GM12865 (cell line): ENCODE measurements at regions not wholly inside any gene's neighbourhood (a gene's known extent, or its start where the extent isn't known, plus 50 kb on each side); places are given as distances from the start of the nearest gene placed in this dataset.
A peak's percentile ranks its signal among the peaks of the same experiment; 100 is the strongest.
"Not testable (repeated sequence)": the region's sequence is repeated elsewhere in the genome, so short reads cannot be mapped to it uniquely, and the experiment has no call there.

Experiments used
- DNase-seq: peaks from one replicate; pipeline ENCODE4 v3.0.0; 2010; ENCODE audit warnings: low read depth
- H3K4me3 ChIP-seq: 2 replicates; pipeline ENCODE4 v1.5.1; 2011; ENCODE audit warnings: mild to moderate bottlenecking, low read depth, low read length, control low read depth
- CTCF ChIP-seq: IDR thresholded peaks from 2 replicates; pipeline ENCODE4 v1.5.1; 2011; ENCODE audit warnings: low read length, control low read depth, low read depth, inconsistent platforms; ENCODE audit not compliant: insufficient read depth; ENCODE audit errors: missing control alignments

GRCh38 chr5:92703976-92704375 lies 877.0 kb downstream of the NR2F1-AS1 start:
- no peak for DNase-seq
- TF ChIP-seq CTCF = no peak
- H3K4me3 ChIP-seq = no peak overlapping the region

GRCh38 chr5:92695123-92696003 lies 885.7 kb downstream of the NR2F1-AS1 start:
- H3K4me3 ChIP-seq = no peak overlapping the region

GRCh38 chr5:92694067-92694466 lies 887.0 kb downstream of the NR2F1-AS1 start:
- no peak for DNase-seq
- H3K4me3 ChIP-seq = no peak overlapping the region
- no peak for TF ChIP-seq CTCF

More at GRCh38 chr5:92695123-92696003, 885.7 kb downstream of the NR2F1-AS1 start:
- DNase-seq = no peak
- TF ChIP-seq CTCF = no peak

- not testable (repeated sequence) for H3K4me3 ChIP-seq, DNase-seq
Observed at GRCh38 chr5:92691955-92692354, 889.1 kb downstream of the NR2F1-AS1 start.

- no peak overlapping the region for H3K4me3 ChIP-seq
- peak; percentile 5 for DNase-seq
- no peak for TF ChIP-seq CTCF
Observed at GRCh38 chr5:92687821-92688722, 892.9 kb downstream of the NR2F1-AS1 start.

- no peak for DNase-seq
- TF ChIP-seq CTCF = peak; percentile 1
Observed at GRCh38 chr5:92678640-92679039, 902.4 kb downstream of the NR2F1-AS1 start.

More at GRCh38 chr5:92678640-92679039, 902.4 kb downstream of the NR2F1-AS1 start:
- no peak overlapping the region for H3K4me3 ChIP-seq
